ENCODE measurements at regions not wholly inside any gene's neighbourhood (a gene's known extent, or its start where the extent isn't known, plus 50 kb on each side); places are given as distances from the start of the nearest gene placed in this dataset.
"Not testable (repeated sequence)": the region's sequence is repeated elsewhere in the genome, so short reads cannot be mapped to it uniquely, and the experiment has no call there.

GRCh38 chr5:21613971-21614488 lies 1239.1 kb downstream of the CDH12 start:
- DNase-seq (ENCODE audit: low read depth in 2 of 2) = no peak

GRCh38 chr5:21603796-21604195 lies 1249.3 kb downstream of the CDH12 start:
- DNase-seq (ENCODE audit: low read depth in 2 of 2) = no peak

GRCh38 chr5:21594566-21594965 lies 1258.6 kb downstream of the CDH12 start:
- DNase-seq (ENCODE audit: low read depth in 2 of 2) = no peak

- DNase-seq (ENCODE audit: low read depth in 2 of 2) = no peak
Measured at GRCh38 chr5:21593261-21593660, 1259.9 kb downstream of the CDH12 start.

- DNase-seq (ENCODE audit: low read depth in 2 of 2) = no peak
Measured at GRCh38 chr5:21581508-21581907, 1271.6 kb downstream of the CDH12 start.

GRCh38 chr5:21574961-21575360 lies 1278.2 kb downstream of the CDH12 start:
- DNase-seq (ENCODE audit: low read depth in 2 of 2) = no peak

- DNase-seq (ENCODE audit: low read depth in 2 of 2) = no peak
Measured at GRCh38 chr5:21574438-21574837, 1278.7 kb downstream of the CDH12 start.

- DNase-seq (ENCODE audit: low read depth in 2 of 2) = no peak
Measured at GRCh38 chr5:21573416-21574314, 1279.5 kb downstream of the CDH12 start.

- DNase-seq (ENCODE audit: low read depth in 2 of 2) = not testable (repeated sequence)
Measured at GRCh38 chr5:21571196-21571595, 1281.9 kb downstream of the CDH12 start.

GRCh38 chr5:21559109-21559508 lies 1294.0 kb downstream of the CDH12 start:
- DNase-seq (ENCODE audit: low read depth in 2 of 2) = not testable (repeated sequence)

GRCh38 chr5:21552263-21552662 lies 1300.9 kb downstream of the CDH12 start:
- not testable (repeated sequence) for DNase-seq (ENCODE audit: low read depth in 2 of 2)

- not testable (repeated sequence) for DNase-seq (ENCODE audit: low read depth in 2 of 2)
Measured at GRCh38 chr5:21550916-21551315, 1302.2 kb downstream of the CDH12 start.

- not testable (repeated sequence) for DNase-seq (ENCODE audit: low read depth in 2 of 2)
Measured at GRCh38 chr5:21547656-21548055, 1305.5 kb downstream of the CDH12 start.

GRCh38 chr5:21535114-21535513 lies 1318.0 kb downstream of the CDH12 start:
- DNase-seq (ENCODE audit: low read depth in 2 of 2) = not testable (repeated sequence)

- not testable (repeated sequence) for DNase-seq (ENCODE audit: low read depth in 2 of 2)
Measured at GRCh38 chr5:21521157-21521556, 1332.0 kb downstream of the CDH12 start.

GRCh38 chr5:21496926-21497325 lies 1356.2 kb downstream of the CDH12 start:
- DNase-seq (ENCODE audit: low read depth in 2 of 2) = not testable (repeated sequence)

- not testable (repeated sequence) for DNase-seq (ENCODE audit: low read depth in 2 of 2)
Measured at GRCh38 chr5:21496056-21496455, 1357.1 kb downstream of the CDH12 start.

- not testable (repeated sequence) for DNase-seq (ENCODE audit: low read depth in 2 of 2)
Measured at GRCh38 chr5:21495235-21495634, 1357.9 kb downstream of the CDH12 start.

GRCh38 chr5:21494033-21494432 lies 1359.1 kb downstream of the CDH12 start:
- DNase-seq (ENCODE audit: low read depth in 2 of 2) = not testable (repeated sequence)

GRCh38 chr5:21491182-21491581 lies 1362.0 kb downstream of the CDH12 start:
- DNase-seq (ENCODE audit: low read depth in 2 of 2) = peak in 1 of 2 donors; percentile 17

GRCh38 chr5:21488828-21489227 lies 1364.3 kb downstream of the CDH12 start:
- DNase-seq (ENCODE audit: low read depth in 2 of 2) = not testable (repeated sequence)

- DNase-seq (ENCODE audit: low read depth in 2 of 2) = peak; percentile 42 to 56
Measured at GRCh38 chr5:21485458-21486000, 1367.6 kb downstream of the CDH12 start.

- not testable (repeated sequence) for DNase-seq (ENCODE audit: low read depth in 2 of 2)
Measured at GRCh38 chr5:21484498-21484889, 1368.7 kb downstream of the CDH12 start.
